IMR-90 (cell line): ENCODE measurements at regions not wholly inside any gene's neighbourhood (a gene's known extent, or its start where the extent isn't known, plus 50 kb on each side); places are given as distances from the start of the nearest gene placed in this dataset.

Experiments used
- ATAC-seq: fragments of 200-7000 bp; cut with Tn5 transposase; 2 replicates; pipeline ENCODE4 v1.9.1; 2020; ENCODE audit warnings: low read depth, mild to moderate bottlenecking, moderate library complexity
- BruUV-seq: library from RNA; stranded (reverse); fragments of 400-500 nt; replicated peaks from 2 replicates; lab custom pipeline; 2021; lab: Mats Ljungman, UMichigan
- CTCF ChIA-PET: fragments of 300-600 bp; formaldehyde crosslinking; extraction: SDS; loops from one replicate; lab custom pipeline; 2021; ENCODE audit warnings: antibody characterized with exemption; lab: Yijun Ruan, JAX
- POLR2A ChIA-PET: fragments of 300-600 bp; sonication (Branson Sonifier 250); formaldehyde crosslinking; loops from one replicate; lab custom pipeline; 2022; ENCODE audit warnings: antibody characterized with exemption; ENCODE audit not compliant: unreplicated experiment; lab: Charles Lee
- DNase-seq: peaks from one replicate; pipeline ENCODE4 v3.0.0; 2013
- H2AFZ ChIP-seq: replicated peaks from 2 replicates; pipeline ENCODE3; 2013; ENCODE audit warnings: low read length, mild to moderate bottlenecking; ENCODE audit not compliant: poor library complexity
- H2AK5ac ChIP-seq: 2 replicates; pipeline ENCODE4 v1.6.1; 2013; ENCODE audit warnings: low read depth, low read length, inconsistent platforms
- H2AK9ac ChIP-seq: replicated peaks from 2 replicates; pipeline ENCODE3; 2013; ENCODE audit warnings: mild to moderate bottlenecking, low read depth, low read length, moderate library complexity; ENCODE audit not compliant: poor library complexity
- H2BK120ac ChIP-seq: 2 replicates; pipeline ENCODE4 v1.6.1; 2013; ENCODE audit warnings: low read depth, low read length, inconsistent platforms
- H2BK15ac ChIP-seq: 3 replicates; pipeline ENCODE4 v1.6.1; 2013; ENCODE audit warnings: low read depth, low read length, inconsistent platforms
- H2BK20ac ChIP-seq: 2 replicates; pipeline ENCODE4 v1.6.1; 2013; ENCODE audit warnings: low read depth, mild to moderate bottlenecking, inconsistent platforms, low read length, moderate library complexity
- H2BK5ac ChIP-seq: 2 replicates; pipeline ENCODE4 v1.6.1; 2013; ENCODE audit warnings: mild to moderate bottlenecking, low read depth, low read length, inconsistent platforms; ENCODE audit not compliant: poor library complexity, severe bottlenecking
- H3K14ac ChIP-seq: replicated peaks from 2 replicates; pipeline ENCODE4 v1.6.1; 2013; ENCODE audit warnings: low read depth, low read length, inconsistent platforms
- H3K18ac ChIP-seq: 2 replicates; pipeline ENCODE4 v1.6.1; 2013; ENCODE audit warnings: low read depth, low read length, control low read depth
- H3K23ac ChIP-seq: 2 replicates; pipeline ENCODE4 v1.6.1; 2013; ENCODE audit warnings: low read depth, low read length, inconsistent platforms
- H3K27ac ChIP-seq: 2 replicates; pipeline ENCODE4 v1.5.1; 2013; ENCODE audit warnings: mild to moderate bottlenecking, control low read depth, low read length; ENCODE audit not compliant: insufficient read depth
- H3K27me3 ChIP-seq: 2 replicates; pipeline ENCODE4 v1.6.1; 2013; ENCODE audit warnings: low read length; ENCODE audit not compliant: control insufficient read depth, insufficient read depth
- H3K36me3 ChIP-seq: 2 replicates; pipeline ENCODE4 v1.6.1; 2013; ENCODE audit warnings: low read length, mixed read lengths; ENCODE audit not compliant: control insufficient read depth, insufficient read depth
- H3K4ac ChIP-seq: 2 replicates; pipeline ENCODE4 v1.6.1; 2013; ENCODE audit warnings: low read depth, low read length, inconsistent platforms
- H3K4me1 ChIP-seq: 2 replicates; pipeline ENCODE4 v1.6.1; 2013; ENCODE audit warnings: low read length, mixed read lengths; ENCODE audit not compliant: control insufficient read depth, insufficient read depth
- H3K4me2 ChIP-seq: 2 replicates; pipeline ENCODE4 v1.6.1; 2013; ENCODE audit warnings: low read depth, mild to moderate bottlenecking, control low read depth, low read length, moderate library complexity
- H3K4me3 ChIP-seq: 2 replicates; pipeline ENCODE4 v1.5.1; 2013; ENCODE audit warnings: low read depth, mild to moderate bottlenecking, control low read depth, low read length, moderate library complexity; ENCODE audit not compliant: insufficient read depth
- H3K56ac ChIP-seq: 2 replicates; pipeline ENCODE4 v1.6.1; 2013; ENCODE audit warnings: low read length, inconsistent platforms; ENCODE audit not compliant: insufficient read depth; ENCODE audit errors: extremely low read depth
- H3K79me1 ChIP-seq, 2 experiments: 2 replicates each; pipeline ENCODE4 v1.6.1; 2013; ENCODE audit warnings: low read length in 2 of 2, inconsistent platforms in 1 of 2, low read depth in 1 of 2
- H3K9ac ChIP-seq: 2 replicates; pipeline ENCODE4 v1.6.1; 2013; ENCODE audit warnings: low read depth, low read length, control low read depth
- H3K9me1 ChIP-seq: 2 replicates; pipeline ENCODE4 v1.6.1; 2013; ENCODE audit warnings: low read length, inconsistent platforms; ENCODE audit not compliant: insufficient read depth
- H3K9me3 ChIP-seq: 2 replicates; pipeline ENCODE4 v1.6.1; 2013; ENCODE audit warnings: low read length; ENCODE audit not compliant: control insufficient read depth, insufficient read depth
- H4K20me1 ChIP-seq: 2 replicates; pipeline ENCODE4 v1.6.1; 2013; ENCODE audit warnings: low read length, inconsistent platforms; ENCODE audit not compliant: insufficient read depth
- H4K5ac ChIP-seq: 2 replicates; pipeline ENCODE4 v1.6.1; 2013; ENCODE audit warnings: mild to moderate bottlenecking, low read depth, low read length, control low read depth
- H4K8ac ChIP-seq, 2 experiments: 2 replicates each; pipeline ENCODE4 v1.6.1; 2013; ENCODE audit warnings: low read depth in 2 of 2, low read length in 2 of 2, control low read depth in 1 of 2, inconsistent platforms in 1 of 2
- H4K91ac ChIP-seq: 2 replicates; pipeline ENCODE4 v1.6.1; 2013; ENCODE audit warnings: low read depth, low read length, inconsistent platforms; ENCODE audit not compliant: insufficient read depth
- BHLHE40 ChIP-seq: fragments of 150-350 bp; IDR thresholded peaks from 2 replicates; pipeline ENCODE4 v1.6.1; 2016; ENCODE audit warnings: mild to moderate bottlenecking, low read depth, low read length
- CEBPB ChIP-seq: IDR thresholded peaks from 2 replicates; pipeline ENCODE4 v1.6.1; 2012; ENCODE audit warnings: low read depth, low read length, improper control_type of control experiment
- CHD1 ChIP-seq: IDR thresholded peaks from 2 replicates; pipeline ENCODE4 v1.6.1; 2012; ENCODE audit warnings: low read depth, low read length, improper control_type of control experiment
- FOS ChIP-seq: fragments of 150-350 bp; IDR thresholded peaks from 2 replicates; pipeline ENCODE4 v1.6.1; 2016; ENCODE audit warnings: low read depth, low read length
- MAFK ChIP-seq: IDR thresholded peaks from 2 replicates; pipeline ENCODE4 v1.6.1; 2012; ENCODE audit warnings: low read depth, low read length, improper control_type of control experiment
- MAZ ChIP-seq: IDR thresholded peaks from 2 replicates; pipeline ENCODE4 v1.6.1; 2012; ENCODE audit warnings: low read depth, mild to moderate bottlenecking, low read length, improper control_type of control experiment, moderate library complexity, borderline replicate concordance
- MXI1 ChIP-seq: IDR thresholded peaks from 2 replicates; pipeline ENCODE4 v1.6.1; 2012; ENCODE audit warnings: low read depth, mild to moderate bottlenecking, low read length, moderate library complexity, borderline replicate concordance
- NFE2L2 ChIP-seq: fragments of 150-350 bp; IDR thresholded peaks from 2 replicates; pipeline ENCODE4 v1.6.1; 2016; ENCODE audit warnings: low read depth, mild to moderate bottlenecking, low read length
- POLR2A ChIP-seq: IDR thresholded peaks from 2 replicates; pipeline ENCODE4 v1.6.1; 2012; ENCODE audit warnings: mild to moderate bottlenecking, low read depth, low read length
- RAD21 ChIP-seq: IDR thresholded peaks from 2 replicates; pipeline ENCODE4 v1.6.1; 2012; ENCODE audit warnings: low read length, improper control_type of control experiment
- RCOR1 ChIP-seq: IDR thresholded peaks from 2 replicates; pipeline ENCODE4 v1.6.1; 2012; ENCODE audit warnings: mild to moderate bottlenecking, low read length, improper control_type of control experiment; ENCODE audit not compliant: insufficient replicate concordance
- RFX5 ChIP-seq: IDR thresholded peaks from 2 replicates; pipeline ENCODE4 v1.8.0; 2012; ENCODE audit warnings: low read depth, mild to moderate bottlenecking, low read length, moderate library complexity
- SMC3 ChIP-seq: fragments of 150-350 bp; IDR thresholded peaks from 2 replicates; pipeline ENCODE4 v1.6.1; 2016; ENCODE audit warnings: low read depth, mild to moderate bottlenecking, antibody characterized with exemption, low read length, moderate library complexity
- WGBS, 2 experiments: methylation state at CpG; one replicate each; pipeline versions ENCODE4 v1.1.5 to v1.1.7; 2013; ENCODE audit warnings: missing lambda C conversion rate in 2 of 2; ENCODE audit not compliant: insufficient read length in 1 of 2; ENCODE audit errors: extremely low coverage in 2 of 2; 5-methylcytosine and 5-hydroxymethylcytosine counted together
- dilution Hi-C: fragments of 300-500 bp; cut with HindIII; formaldehyde crosslinking; loops from one replicate; pipeline ENCODE4 v1.14.3; 2018; ENCODE audit warnings: low sequenced_read_pairs; ENCODE audit not compliant: unreplicated experiment
- in situ Hi-C: fragments of 300-500 bp; cut with MboI; formaldehyde crosslinking; loops from 3 replicates; pipeline ENCODE4 v1.14.3; 2019; ENCODE audit warnings: low sequenced_read_pairs, inconsistent platforms, mixed read lengths
- intact Hi-C: fragments of 100-400 bp; cut with micrococcal nuclease; formaldehyde crosslinking; loops from 2 replicates; pipeline ENCODE4 v1.10.0; 2022
- TF ChIP-seq, protein P1 (sequence below): fragments of 150-350 bp; IDR thresholded peaks from 2 replicates; pipeline ENCODE4 v1.6.1; 2017; ENCODE audit warnings: mild to moderate bottlenecking, antibody characterized with exemption, low read length, low read depth
- TF ChIP-seq, protein P2 (sequence below): fragments of 150-350 bp; IDR thresholded peaks from 2 replicates; pipeline ENCODE4 v1.6.1; 2016; ENCODE audit warnings: low read depth, mild to moderate bottlenecking, low read length, moderate library complexity, borderline replicate concordance
- TF ChIP-seq, protein P3 (sequence below): conservative IDR thresholded peaks from 2 replicates; pipeline ENCODE4 v1.5.1; 2012; ENCODE audit warnings: mild to moderate bottlenecking, low read depth, low read length, improper control_type of control experiment

DNA sequence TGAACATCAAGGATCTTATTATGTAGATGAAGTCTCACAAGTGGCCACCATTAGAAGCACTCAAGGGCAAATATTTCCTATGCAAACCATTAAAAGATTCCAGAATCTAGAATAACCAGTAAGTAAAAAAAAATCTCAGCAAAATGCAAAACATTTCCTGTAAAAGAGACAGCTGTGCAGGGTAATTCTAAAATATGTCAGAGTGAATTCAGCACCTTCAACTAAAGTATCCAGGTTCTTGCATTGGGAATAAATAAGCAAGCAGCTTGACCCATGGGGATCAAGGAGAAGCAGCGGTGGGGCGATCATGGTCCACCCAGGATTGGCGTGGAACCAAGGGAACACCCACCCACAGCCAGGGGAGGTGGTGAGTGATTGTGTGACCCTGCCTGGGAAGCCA, 2188.9 kb downstream of the PCDH7 start:
- no TSS peak for BruUV-seq
- CTCF ChIA-PET: no interaction called here

More for the DNA sequence above, 2188.9 kb downstream of the PCDH7 start:
- no peak overlapping the region for H3K18ac ChIP-seq
- TF ChIP-seq SMC3 (no peak), BHLHE40 (no peak), FOS (no peak), RCOR1 (no peak), CHD1 (no peak), MXI1 (no peak), NFE2L2 (no peak), CEBPB (no peak), MAFK (no peak), RAD21 (no peak), POLR2A (no peak), RFX5 (no peak), MAZ (no peak)
- TF ChIP-seq, protein P1, sequence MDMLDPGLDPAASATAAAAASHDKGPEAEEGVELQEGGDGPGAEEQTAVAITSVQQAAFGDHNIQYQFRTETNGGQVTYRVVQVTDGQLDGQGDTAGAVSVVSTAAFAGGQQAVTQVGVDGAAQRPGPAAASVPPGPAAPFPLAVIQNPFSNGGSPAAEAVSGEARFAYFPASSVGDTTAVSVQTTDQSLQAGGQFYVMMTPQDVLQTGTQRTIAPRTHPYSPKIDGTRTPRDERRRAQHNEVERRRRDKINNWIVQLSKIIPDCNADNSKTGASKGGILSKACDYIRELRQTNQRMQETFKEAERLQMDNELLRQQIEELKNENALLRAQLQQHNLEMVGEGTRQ: no peak
- TF ChIP-seq, protein P2, sequence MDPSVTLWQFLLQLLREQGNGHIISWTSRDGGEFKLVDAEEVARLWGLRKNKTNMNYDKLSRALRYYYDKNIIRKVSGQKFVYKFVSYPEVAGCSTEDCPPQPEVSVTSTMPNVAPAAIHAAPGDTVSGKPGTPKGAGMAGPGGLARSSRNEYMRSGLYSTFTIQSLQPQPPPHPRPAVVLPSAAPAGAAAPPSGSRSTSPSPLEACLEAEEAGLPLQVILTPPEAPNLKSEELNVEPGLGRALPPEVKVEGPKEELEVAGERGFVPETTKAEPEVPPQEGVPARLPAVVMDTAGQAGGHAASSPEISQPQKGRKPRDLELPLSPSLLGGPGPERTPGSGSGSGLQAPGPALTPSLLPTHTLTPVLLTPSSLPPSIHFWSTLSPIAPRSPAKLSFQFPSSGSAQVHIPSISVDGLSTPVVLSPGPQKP: no peak
- TF ChIP-seq, protein P3, sequence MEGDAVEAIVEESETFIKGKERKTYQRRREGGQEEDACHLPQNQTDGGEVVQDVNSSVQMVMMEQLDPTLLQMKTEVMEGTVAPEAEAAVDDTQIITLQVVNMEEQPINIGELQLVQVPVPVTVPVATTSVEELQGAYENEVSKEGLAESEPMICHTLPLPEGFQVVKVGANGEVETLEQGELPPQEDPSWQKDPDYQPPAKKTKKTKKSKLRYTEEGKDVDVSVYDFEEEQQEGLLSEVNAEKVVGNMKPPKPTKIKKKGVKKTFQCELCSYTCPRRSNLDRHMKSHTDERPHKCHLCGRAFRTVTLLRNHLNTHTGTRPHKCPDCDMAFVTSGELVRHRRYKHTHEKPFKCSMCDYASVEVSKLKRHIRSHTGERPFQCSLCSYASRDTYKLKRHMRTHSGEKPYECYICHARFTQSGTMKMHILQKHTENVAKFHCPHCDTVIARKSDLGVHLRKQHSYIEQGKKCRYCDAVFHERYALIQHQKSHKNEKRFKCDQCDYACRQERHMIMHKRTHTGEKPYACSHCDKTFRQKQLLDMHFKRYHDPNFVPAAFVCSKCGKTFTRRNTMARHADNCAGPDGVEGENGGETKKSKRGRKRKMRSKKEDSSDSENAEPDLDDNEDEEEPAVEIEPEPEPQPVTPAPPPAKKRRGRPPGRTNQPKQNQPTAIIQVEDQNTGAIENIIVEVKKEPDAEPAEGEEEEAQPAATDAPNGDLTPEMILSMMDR: no peak
- H3K4me2 ChIP-seq: no peak overlapping the region
- WGBS, 2 experiments: no CpG with 5 or more reads among the region's 3 CpGs
- peaks cover 9% of the 10 kb centered on the region; the same call in 1 of the 2 replicates for H3K9me3 ChIP-seq
- H3K27ac ChIP-seq: no peak overlapping the region
- H3K9me1 ChIP-seq: no peaks in the 10 kb centered on the region
- no peaks in the 10 kb centered on the region for H3K4me1 ChIP-seq
- no peaks in the 10 kb centered on the region for H3K27me3 ChIP-seq
- no peak overlapping the region for H3K4me3 ChIP-seq
- in situ Hi-C loops (no loop called here), dilution Hi-C loops (no loop called here), intact Hi-C loops (no loop called here)
- H2BK120ac ChIP-seq: no peak overlapping the region
- H2BK15ac ChIP-seq: no peak overlapping the region
- no peak overlapping the region for H4K8ac ChIP-seq
- H2BK20ac ChIP-seq: no peak overlapping the region
- no peak overlapping the region for H3K9ac ChIP-seq
- no peak overlapping the region for H3K14ac ChIP-seq
- no peaks in the 10 kb centered on the region for H3K79me1 ChIP-seq
- no peak overlapping the region for H3K4ac ChIP-seq
- H2AK5ac ChIP-seq: no peak overlapping the region
- POLR2A ChIA-PET: no interaction called here
- H2BK5ac ChIP-seq: no peak overlapping the region
- no peaks in the 10 kb centered on the region for H4K20me1 ChIP-seq
- no peak overlapping the region for H2AK9ac ChIP-seq
- ATAC-seq (no peak), DNase-seq (no peak)
- H3K23ac ChIP-seq: no peak overlapping the region
- no peak overlapping the region for H4K91ac ChIP-seq
- no peaks in the 10 kb centered on the region for H3K36me3 ChIP-seq
- no peak overlapping the region for H2AFZ ChIP-seq
- no peak overlapping the region for H3K56ac ChIP-seq
- H4K5ac ChIP-seq: no peak overlapping the region
